GM03348 (cell line): ENCODE measurements at regions not wholly inside any gene's neighbourhood (a gene's known extent, or its start where the extent isn't known, plus 50 kb on each side); places are given as distances from the start of the nearest gene placed in this dataset.
"Not testable (repeated sequence)": the region's sequence is repeated elsewhere in the genome, so short reads cannot be mapped to it uniquely, and the experiment has no call there.

Experiments used
- DNase-seq: peaks from one replicate; pipeline ENCODE4 v3.0.0; 2012; ENCODE audit warnings: low spot score

DNA sequence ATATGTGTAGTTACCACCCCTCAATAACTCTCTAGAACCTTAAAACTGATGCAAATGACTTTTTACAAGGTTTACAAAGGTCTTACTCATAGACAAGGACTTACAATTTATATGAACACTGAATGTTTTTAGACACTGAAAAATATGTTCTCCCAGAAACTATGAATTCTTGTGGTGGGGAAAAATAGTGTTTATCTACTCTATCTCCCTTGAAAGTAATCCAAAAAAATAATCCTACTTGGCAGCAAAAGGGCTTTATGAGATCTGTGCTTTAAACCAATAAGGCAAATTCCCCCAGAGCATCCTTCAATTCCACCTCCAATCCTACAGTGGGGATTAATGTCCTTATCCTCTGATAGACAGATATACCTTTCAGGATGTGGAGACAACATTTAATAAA, 1984.1 kb upstream of the RAG2 start:
- no peak for DNase-seq

DNA sequence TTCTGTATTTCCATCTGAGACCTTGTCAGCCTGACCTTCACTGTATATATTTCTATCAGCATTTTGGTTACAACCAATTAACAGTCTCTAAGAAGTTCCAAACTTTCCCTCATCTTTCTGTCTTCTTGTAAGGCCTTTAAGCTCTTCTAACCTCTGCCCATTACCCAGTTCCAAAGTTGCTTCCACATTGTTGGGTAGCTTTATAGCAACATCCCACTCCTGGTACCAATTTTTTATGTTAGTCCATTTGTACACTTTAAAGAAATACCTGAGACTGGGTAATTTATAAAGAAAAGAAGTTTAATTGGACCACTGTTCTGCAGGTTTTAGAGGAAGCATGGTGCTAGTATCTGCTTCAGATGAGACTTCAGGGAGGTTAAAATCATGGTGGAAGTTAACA, 1979.7 kb upstream of the RAG2 start:
- no peak for DNase-seq

DNA sequence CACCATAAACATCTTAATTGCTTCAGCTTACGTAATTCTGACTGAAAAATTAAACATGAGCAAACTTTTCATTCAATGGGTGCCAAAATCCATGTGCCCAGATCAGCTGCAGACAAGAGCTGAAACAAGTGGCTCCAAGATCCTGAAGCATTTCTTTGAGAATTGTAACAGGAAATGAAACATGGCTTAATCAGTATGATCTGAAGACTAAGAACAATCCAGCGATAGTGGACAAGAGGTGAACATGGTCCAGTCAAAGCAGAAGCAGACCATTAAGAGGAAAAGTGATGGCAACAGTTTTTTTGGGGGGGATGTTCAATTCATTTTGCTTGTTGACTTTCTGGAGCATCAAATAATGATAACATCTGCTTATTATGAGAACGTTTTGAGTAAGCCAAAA, 1964.5 kb upstream of the RAG2 start:
- DNase-seq = no peak

- DNase-seq = no peak
Measured at GRCh38 chr11:38553148-38553547, 1955.1 kb upstream of the RAG2 start.

DNA sequence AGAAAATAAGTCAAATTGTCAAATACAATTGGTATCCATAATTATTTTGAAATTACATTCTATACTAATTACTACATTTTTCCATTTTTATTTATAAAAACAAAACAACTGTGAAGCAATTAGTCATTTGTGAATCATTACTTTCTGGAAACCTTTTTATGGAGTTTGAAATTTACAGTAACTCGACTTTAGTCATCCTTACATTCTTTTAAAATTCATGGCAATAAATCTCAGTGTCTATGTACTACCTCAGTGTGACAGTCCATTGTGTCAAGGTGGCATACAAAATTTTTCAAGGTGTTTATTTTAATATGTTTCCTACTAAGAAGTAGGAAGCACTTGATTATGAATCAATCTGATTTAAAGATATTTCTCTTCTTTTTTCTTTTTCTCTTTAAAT, 1949.4 kb upstream of the RAG2 start:
- DNase-seq = no peak

- no peak for DNase-seq
Measured at GRCh38 chr11:38543986-38544385, 1946.0 kb upstream of the RAG2 start.

DNA sequence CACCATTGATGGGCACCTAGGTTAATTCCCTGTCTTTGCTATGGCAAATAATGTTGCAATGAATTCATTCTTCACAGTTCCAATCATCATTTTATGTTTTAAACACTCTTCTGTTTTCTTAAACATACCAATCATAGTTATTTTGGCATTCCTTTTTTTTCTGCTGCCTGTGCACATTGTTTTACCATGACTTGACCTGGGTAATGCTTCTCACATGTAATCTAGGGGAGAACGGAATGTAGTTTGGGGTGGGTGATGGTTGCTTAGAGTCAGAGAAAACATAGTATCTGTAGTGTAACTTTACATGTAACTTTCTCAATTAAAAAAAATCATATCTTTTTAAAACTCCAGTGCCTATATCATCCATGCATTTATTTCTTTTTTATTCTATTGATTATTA, 1945.3 kb upstream of the RAG2 start:
- no peak for DNase-seq

- DNase-seq = no peak
Measured at GRCh38 chr11:38538866-38539680, 1941.0 kb upstream of the RAG2 start.

- DNase-seq = no peak
Measured at GRCh38 chr11:38530226-38530625, 1932.2 kb upstream of the RAG2 start.

DNA sequence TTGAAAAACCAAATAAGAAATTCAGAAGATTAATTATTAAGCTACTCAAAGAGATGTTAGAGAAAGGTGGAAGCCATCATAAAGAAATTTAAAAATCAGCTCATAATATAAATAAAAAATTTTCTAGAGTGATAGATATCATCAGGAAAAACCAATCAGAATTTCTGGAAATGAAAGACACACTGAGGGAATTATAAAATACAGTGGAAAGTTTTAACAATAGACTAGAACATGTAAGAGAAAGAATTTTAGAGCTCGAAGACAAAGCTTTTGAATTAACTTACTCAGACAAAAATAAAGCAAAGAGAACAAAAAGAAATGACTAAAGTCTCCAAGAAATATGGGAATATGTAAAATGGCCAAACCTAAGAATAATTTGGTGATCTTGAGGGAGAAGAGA, 1926.9 kb upstream of the RAG2 start:
- DNase-seq = no peak

GRCh38 chr11:38517991-38518390, 1920.0 kb upstream of the RAG2 start:
- DNase-seq = no peak

GRCh38 chr11:38512830-38513229, 1914.8 kb upstream of the RAG2 start:
- DNase-seq = not testable (repeated sequence)

DNA sequence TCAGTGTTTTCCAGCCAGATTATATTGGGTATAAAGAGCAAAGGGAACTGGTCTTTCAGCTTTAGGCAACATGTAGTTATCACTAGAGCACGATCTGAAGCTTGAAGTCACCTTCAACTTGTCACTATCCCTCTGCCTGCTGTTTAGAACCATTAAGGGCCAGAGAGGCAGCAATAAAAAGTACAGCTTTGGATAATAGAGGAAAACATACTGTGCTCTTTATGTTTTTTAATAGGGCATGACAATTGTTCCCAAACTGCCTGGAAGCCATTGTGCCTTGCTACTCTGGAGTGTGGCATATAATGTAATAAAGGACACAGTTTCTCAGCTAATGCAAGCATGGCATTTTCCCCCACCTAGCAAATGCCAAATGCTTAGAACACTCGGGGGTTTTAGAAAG, 1912.0 kb upstream of the RAG2 start:
- DNase-seq = no peak

DNA sequence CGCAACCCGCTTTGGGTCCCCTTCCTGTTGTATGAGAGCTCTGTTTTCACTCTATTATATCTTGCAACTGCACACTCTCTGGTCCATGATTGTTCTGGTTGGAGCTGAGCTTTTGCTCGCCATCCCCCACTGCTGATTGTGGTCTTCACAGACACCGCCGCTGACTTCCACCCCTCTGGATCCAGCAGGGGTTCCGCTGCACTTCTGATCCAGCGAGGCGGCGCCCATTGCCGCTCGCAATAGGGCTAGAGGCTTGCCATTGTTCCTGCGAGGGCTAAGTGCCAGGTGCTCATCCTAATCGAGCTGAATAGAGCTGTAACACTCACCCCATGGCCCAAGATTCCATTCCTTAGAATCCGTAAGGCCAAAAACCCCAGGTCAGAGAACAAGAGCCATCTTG, 1905.8 kb upstream of the RAG2 start:
- no peak for DNase-seq

DNA sequence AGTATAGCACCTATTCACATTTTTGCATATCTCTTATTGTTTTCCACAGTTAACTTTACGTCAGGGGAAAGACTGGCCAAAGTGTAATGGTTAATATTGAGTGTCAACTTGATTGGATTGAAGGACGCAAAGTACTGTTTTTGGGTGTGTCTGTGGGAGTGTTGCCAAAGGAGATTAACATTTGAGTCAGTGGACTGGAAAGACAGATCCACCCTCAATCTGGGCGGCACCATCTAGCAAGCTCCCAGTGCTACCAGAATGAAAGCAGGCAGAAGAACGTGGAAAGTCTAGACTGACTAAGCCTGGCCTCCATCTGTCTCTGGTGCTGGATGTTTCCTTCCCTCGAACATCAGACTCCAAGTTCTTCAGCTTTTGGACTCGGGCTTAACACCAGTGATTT, 1900.7 kb upstream of the RAG2 start:
- DNase-seq = no peak

DNA sequence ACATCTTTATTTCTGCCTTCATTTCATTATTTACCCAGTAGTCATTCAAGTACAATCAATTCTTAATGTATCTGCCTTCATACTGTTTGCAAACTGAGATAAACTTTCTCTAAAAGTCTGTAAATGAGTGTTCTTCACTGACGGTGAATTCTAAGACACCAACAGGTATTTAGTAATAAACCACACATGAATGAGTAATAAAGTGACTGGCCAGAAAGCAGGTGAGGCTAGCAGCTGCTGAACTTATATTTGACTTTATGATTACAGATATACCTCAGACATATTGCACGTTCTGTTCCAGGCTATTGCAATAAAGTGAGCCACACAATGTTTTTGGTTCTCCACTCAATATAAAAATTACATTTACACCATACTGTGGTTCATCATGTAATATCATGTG, 1894.0 kb upstream of the RAG2 start:
- DNase-seq = no peak

GRCh38 chr11:38481391-38481790, 1883.4 kb upstream of the RAG2 start:
- no peak for DNase-seq

DNA sequence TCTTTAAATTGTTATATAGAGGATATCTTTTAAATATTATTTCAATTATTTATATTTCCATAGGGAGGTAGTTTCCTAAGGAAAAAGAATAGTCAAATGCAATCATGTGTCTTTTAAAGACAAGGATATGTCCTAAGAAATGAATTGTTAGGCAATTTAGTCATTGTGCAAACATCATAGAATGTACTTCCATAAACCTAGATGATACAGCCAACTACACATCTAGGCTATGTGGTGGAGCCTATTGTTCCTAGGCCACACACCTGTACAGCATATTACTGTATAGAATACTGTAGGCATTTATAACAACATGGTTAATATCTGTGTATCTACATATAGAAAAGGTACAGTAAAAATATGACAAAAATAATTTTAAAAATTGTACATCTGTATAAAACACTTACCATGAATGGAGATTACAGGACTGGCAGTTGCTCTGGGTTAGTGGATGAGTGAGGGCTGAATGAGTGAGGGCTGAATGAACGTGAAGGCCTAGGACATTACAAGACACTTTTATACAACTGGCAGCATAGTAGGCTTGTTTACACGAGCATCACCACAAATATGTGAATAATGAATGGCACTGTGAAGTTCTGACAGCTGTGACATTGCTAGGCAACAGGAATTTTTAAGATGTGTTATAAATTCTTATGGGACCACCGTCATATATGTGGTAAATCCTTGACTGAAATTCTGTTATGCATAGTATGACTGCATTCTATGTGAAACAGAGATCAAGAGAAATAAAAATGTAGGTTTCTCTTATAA, 1879.0 kb upstream of the RAG2 start:
- DNase-seq = no peak

GRCh38 chr11:38461751-38462150, 1863.7 kb upstream of the RAG2 start:
- DNase-seq = no peak

DNA sequence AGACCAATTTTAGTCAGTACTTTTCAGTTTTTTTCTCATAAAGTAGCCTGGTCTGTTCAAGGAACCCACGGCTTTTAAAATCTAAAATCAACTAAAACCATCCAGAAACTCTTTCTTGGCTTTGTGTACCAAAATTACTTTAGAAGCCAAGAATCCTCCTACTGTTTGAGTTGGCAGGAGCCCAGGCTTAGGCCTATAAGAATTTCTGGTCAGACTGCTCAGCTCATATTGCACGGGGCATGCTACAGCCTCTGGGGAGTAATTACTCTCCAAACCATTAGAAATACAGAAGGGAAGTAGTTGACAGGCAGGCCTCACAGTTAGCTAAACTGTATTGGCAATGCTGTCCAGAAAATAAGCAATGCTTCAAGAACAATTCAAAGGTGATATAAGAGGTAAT, 1862.9 kb upstream of the RAG2 start:
- DNase-seq = no peak

- no peak for DNase-seq
Measured at GRCh38 chr11:38460429-38460828, 1862.4 kb upstream of the RAG2 start.

- DNase-seq = no peak
Measured at GRCh38 chr11:38456371-38456770, 1858.3 kb upstream of the RAG2 start.

- no peak for DNase-seq
Measured at GRCh38 chr11:38448284-38448683, 1850.2 kb upstream of the RAG2 start.

- DNase-seq = no peak
Measured at GRCh38 chr11:38446336-38446735, 1848.3 kb upstream of the RAG2 start.
